CD4-positive, alpha-beta T cell treated with Interleukin-4 for 4 hours (primary cell): ENCODE measurements at regions not wholly inside any gene's neighbourhood (a gene's known extent, or its start where the extent isn't known, plus 50 kb on each side); places are given as distances from the start of the nearest gene placed in this dataset.
"Not testable (repeated sequence)": the region's sequence is repeated elsewhere in the genome, so short reads cannot be mapped to it uniquely, and the experiment has no call there.

Experiments
- DNase-seq: peaks from one replicate; pipeline ENCODE4 v3.0.0-alpha.2; 2020

- no peak for DNase-seq
Measured at GRCh38 chr6:167690931-167691330, 135.8 kb upstream of the AFDN start.

GRCh38 chr6:167691533-167692312 lies 135.0 kb upstream of the AFDN start:
- DNase-seq = no peak

DNA sequence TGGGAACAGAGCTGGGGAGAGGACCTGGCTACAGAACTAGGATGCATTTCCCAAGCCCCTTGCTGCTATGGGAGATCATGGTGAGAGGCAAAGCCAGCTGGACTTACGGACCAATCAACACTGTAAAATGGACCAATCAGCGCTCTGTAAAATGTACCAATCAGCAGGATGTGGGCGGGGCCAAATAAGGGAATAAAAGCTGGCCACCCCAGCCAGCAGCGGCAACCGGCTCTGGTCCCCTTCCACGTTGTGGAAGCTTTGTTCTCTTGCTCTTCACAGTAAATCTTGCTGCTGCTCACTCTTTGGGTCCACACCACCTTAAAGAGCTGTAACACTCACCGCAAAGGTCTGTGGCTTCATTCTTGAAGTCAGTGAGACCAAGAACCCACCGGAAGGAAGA lies 133.2 kb upstream of the AFDN start:
- DNase-seq = not testable (repeated sequence)

GRCh38 chr6:167695831-167696230 lies 130.9 kb upstream of the AFDN start:
- no peak for DNase-seq

- no peak for DNase-seq
Measured at GRCh38 chr6:167696296-167696695, 130.4 kb upstream of the AFDN start.

DNA sequence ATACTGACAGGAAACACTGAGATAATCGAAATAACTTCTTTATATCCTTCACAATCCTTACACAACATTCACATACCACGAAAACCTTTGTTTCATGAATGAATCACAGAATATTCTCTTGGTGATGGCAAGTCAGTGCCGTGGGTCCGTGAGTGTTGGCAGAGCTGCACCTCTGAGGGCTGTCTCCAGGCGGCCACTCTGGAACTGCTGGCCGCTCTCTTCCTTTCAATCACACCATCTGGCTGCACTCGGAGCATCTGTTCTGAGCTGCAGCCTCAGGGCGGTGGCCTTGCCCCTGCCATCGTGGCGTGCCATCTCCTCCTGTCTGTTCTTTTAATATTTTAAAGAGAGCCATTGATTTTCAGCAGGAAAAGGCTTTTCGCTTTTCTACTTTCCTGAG lies 129.4 kb upstream of the AFDN start:
- DNase-seq = no peak

DNA sequence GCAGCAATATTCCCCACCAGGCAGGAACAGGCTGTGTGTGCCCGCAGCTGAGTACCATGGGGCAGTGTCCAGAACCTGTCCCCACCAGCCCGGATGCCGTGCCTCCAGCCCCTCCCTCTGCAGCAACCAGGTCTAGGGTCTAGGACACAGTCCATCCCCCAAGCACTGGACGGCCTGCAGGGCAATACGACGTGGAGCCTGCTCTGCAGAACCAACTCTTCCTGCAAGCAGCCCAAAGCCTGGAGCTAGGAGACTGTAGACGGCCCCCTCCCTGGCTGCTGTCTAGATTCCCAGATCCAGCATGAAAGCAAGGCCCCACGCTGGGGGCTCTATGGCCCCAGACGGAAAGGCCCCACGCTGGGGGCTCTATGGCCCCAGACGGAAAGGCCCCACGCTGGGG lies 128.2 kb upstream of the AFDN start:
- no peak for DNase-seq

DNA sequence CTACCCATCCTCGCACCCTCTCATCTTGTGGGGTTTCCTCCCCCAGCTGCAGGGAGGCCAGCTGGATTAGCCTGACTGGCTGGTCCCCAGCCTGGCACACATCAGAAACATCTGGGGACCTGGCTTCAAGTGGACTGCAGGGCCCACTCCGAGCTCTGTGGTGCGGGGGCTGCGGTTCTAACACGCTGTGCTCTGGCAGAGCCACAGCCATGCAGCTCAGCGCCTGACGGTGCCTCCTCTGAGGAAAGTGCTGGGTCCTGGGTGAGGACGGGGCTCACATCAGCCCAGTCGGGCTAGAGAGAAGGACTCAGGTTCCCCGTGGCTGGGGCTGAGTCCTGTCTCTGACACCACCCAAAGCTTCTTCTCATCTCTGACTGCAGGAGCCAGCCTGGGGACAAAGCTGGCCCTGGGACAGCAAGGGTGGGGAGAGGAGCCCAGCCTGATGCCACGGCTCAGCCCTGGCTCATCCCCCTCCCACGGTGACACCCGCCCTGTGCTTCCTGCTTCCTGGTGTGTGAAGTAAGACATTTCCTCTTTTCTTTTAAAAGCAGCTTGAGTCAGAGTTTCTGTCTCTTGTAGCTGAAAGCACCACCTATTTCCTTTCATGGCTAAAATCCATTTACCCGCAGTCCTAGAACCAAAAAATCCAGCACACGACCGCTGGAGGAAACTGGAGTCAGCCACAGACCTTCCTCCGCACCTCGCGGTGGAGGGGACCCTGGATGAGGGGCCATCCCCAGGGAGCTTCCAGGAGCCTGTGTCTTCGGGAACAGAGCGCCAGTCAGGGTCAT lies 127.4 kb upstream of the AFDN start:
- peak; percentile 34 for DNase-seq

DNA sequence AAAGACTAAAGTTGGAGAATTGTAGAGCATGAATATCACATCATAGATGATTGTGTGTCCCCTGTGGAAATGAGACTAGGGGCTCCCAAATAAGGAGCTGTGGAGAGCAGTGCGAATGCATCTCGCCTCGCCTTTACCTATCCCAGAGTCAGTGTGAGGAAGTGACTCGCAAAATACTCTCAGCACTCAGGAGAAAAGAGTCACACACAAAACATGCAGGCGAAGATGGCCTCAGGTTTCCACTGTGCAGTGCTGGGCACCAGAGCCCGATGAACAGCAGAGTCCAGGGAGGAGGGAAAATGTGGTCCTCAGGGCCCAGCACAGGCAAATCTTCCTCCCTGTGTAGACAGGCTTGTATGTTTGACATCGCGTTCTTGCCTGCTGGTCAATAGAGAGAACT lies 126.5 kb upstream of the AFDN start:
- DNase-seq = no peak

GRCh38 chr6:167701010-167701409 lies 125.7 kb upstream of the AFDN start:
- DNase-seq = no peak

DNA sequence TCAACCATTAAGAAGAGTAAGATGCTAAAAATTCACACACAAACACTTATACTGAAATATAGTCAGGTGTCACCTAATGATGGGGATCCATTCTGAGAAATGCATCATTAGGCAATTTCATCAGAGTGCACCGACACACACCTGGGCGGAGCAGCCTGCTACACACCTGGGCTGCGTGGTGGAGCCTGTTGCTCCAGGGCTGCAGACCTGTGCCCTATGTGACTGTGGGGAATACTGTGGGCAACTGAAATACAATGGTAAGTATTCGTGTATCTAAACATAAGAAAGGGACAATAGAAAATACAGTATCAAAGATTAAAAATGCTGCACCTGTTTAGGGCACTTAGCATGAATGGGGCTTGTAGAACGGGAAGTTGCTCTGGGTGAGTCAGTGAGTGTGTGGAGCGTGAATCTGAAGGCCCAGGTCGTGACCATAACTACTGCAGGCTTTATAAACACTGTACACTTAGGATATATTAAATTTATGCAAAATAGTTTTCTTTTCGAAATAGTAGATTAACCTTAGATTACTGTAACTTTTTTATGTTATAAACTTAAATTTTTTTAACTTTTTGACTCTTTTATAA lies 124.4 kb upstream of the AFDN start:
- DNase-seq = no peak

- no peak for DNase-seq
Measured at GRCh38 chr6:167703347-167703746, 123.4 kb upstream of the AFDN start.

DNA sequence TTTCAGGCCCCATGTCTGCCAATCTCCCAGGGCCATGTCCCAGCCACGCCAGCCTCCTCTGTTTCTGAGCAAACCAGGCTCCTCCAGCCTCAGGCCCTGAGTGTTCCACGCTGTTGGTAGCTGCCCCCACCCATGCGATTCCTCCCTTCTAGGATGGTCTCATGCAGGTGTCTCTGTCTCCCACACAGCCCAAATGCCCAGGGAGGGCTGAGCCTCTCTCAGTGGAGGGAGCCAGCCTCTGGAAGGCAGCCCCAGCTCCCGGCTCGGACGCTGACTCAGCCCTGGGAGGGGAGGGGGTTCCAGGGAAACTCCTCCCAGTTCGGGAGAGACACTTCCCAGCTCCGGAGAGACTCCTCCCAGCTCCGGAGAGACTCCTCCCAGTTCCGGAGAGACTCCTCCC lies 122.9 kb upstream of the AFDN start:
- DNase-seq = no peak

DNA sequence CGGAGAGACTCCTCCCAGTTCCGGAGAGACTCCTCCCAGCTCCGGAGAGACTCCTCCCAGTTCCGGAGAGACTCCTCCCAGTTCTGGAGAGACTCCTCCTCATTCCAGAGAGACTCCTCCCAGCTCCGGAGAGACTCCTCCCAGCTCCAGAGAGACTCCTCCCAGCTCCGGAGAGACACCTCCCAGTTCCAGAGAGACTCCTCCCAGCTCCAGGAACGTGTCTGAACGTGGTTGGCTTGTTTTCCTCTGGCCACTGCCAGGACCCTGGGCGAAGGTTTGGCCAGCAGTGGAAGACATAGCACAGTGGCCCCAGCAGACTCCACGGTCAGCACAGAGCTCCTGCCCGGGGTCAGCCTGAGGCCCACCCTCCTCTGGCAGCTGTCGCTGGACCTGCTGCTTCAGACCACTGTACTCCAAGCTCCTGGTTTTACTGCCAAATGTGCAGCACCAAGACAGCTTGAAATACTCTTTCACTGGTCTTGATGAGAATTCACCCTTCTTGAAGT lies 122.3 kb upstream of the AFDN start:
- DNase-seq = no peak

DNA sequence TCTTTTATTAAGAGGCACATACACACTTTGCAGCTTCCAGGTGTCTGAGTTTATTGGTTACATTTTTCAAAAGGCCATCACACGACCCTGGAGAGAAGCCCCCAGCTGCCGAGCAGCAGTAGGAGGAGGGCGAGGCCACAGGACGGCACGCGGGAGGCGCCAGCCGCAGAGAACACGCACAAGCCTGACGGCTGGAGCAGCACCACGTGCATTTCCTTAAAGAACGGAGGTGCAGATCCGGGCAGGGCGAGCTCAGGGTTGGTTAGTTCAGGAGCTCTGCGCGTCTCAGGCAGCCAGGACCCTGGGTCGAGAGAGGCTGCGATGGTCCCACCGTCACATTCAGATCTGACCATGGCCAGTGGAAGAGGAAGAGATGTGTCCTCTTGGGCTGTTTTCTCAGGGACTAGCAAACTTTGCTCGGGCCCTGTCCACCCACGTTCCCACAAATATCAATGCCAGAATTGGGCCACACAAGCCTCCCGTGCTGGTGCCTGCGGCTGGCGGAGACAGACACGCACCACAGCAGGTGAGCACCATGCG lies 121.4 kb upstream of the AFDN start:
- DNase-seq = no peak

DNA sequence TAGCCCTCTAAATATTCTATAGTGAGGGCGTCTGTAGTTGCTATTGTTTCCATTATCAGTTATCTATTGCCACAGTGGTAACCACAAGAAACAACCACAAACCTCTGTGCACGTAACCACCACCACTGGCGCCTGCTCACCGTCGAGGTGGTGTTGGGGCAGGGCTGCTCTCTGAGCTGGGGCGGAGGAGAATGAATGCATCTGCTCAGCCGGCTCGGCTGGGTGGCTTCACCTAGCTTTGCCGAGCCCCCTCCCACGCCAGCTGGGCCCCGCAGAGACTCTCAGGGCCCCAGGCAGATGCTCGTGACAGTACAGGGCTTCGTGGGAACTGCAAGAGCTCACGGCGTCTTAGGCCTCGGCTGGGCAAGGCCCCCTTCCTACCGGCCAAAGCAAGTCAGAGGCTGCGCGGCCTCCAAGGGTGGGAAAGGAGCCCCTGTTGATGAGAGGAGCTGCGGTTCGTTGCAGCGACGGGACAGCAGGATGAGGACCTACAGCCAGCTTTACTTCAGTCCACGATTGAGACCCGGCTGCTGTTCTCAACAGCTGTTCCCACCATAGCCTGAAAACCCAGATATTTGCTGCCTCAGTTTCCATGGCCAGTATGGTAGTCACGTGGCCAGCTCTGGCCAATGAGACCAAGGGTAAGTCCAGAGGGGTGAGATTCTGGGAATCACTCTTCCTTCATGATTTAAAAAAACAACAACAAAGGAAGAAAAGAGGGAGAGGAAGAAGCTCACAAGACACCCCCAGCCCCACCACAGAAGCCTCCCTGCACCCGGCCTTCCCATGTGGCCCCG lies 120.2 kb upstream of the AFDN start:
- peak; percentile 49 for DNase-seq

GRCh38 chr6:167707686-167708500 lies 118.8 kb upstream of the AFDN start:
- no peak for DNase-seq

DNA sequence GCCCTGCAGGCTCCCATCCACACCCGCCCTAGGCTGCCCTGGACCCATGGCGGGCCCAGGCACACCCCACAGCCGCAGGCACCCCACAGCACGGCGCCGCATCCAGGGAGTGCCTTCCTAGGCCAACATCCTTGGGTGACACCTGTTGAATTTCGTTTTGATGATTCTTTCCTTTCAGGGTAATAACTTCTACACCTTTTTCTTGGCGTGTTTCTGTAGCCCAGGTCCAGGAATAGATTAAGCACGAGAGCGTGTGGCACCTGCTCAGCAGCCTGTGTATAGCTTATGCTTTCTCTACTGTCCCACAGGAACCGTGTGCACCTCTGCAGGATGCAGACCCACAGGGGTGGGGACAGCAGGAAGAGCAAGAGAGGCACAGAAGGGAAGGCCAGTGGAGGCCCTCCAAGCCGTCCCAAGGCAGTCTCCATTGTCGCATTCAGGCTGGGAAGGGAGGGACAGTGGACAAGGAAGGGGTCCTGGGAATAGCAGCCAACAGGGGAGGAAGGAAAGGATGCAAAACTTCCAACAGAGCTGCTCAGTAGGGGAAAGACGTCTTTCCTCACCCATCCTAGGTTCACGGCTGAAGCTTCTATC lies 118.1 kb upstream of the AFDN start:
- no peak for DNase-seq

DNA sequence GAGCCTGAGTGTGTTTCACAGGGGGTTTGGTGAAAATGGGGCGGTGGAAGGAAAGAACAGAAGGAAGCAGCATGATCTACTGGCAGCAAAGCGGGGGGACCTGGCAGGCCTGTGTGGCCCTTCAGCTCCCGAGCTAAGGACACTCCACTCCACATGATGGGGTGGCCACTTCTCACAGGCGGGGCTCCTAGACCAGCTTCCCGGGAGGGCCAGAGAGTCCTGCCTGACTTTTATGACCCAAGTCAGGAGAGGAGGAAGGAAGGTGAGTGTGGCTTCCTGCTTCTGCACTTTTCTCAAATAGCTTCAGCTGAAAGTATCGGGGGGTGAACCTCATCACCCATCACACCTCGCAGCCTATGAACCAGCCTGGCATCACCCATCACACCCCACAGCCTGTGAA lies 117.5 kb upstream of the AFDN start:
- DNase-seq = no peak

DNA sequence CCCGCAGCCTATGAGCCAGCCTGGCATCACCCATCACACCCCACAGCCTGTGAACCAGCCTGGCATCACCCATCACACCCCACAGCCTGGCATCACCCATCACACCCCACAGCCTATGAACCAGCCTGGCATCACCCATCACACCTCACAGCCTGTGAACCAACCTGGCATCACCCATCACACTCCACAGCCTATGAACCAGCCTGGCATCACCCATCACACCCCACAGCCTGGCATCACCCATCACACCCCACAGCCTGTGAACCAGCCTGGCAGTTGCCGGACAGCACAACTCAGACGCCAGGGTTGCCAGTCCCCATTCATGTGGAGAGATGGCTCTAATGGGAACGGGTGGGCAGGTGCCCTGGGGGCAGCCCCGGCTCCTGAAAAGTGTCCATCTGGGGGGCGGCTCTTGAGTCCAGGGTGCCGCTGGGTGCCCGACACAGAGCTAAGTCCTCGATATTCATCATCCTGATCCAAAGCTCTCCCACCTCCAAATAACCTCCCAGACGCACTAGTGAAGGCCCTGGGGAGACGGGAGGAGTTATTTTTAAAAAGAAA lies 116.9 kb upstream of the AFDN start:
- DNase-seq = not testable (repeated sequence)

GRCh38 chr6:167710363-167710920 lies 116.3 kb upstream of the AFDN start:
- no peak for DNase-seq
